AG09319 (cell line): ENCODE measurements at regions not wholly inside any gene's neighbourhood (a gene's known extent, or its start where the extent isn't known, plus 50 kb on each side); places are given as distances from the start of the nearest gene placed in this dataset.

Source experiments
- DNase-seq: peaks from one replicate; pipeline ENCODE4 v3.0.0-alpha.2; 2010; ENCODE audit warnings: low read depth; ENCODE audit errors: extremely low read depth
- CTCF ChIP-seq: IDR thresholded peaks from 2 replicates; pipeline ENCODE4 v1.5.1; 2011; ENCODE audit warnings: low read depth, mild to moderate bottlenecking, inconsistent platforms, low read length, moderate library complexity

DNA sequence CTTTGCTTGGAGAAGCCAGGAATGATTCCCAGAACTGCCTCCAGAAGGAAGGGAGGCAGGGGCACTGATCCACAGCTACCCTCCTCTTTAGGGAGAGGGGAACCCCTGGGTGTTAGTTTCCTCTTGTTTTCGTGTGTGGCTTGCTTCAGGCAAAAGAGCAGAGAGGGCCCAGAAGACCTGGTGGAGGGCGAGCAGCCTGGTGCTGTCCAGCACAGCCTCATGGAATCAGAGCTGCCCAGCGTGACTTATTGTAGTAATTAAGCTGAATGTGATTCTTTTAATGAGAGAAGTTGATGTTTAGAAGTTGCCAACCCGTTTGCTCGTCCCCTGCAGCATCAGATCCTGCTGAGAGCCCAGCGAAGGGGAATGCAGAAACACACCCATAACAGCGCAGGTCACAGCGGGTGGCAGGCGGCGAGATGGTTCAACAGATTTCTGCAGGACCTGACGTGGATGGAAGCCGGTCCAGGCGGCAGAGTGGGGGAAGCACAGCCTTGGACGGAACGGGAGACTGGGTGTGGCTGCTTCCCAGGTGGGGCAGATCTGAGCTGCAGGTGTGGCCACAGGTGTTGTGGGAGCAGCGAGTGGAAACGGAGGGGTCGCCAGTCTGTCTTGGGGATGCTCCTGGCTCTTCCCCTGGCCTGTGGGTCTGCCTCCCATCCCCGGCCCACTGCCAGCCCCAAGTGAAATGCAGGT is 53.7 kb upstream of the SHH start:
- DNase-seq = no peak
- TF ChIP-seq CTCF = no peak

DNA sequence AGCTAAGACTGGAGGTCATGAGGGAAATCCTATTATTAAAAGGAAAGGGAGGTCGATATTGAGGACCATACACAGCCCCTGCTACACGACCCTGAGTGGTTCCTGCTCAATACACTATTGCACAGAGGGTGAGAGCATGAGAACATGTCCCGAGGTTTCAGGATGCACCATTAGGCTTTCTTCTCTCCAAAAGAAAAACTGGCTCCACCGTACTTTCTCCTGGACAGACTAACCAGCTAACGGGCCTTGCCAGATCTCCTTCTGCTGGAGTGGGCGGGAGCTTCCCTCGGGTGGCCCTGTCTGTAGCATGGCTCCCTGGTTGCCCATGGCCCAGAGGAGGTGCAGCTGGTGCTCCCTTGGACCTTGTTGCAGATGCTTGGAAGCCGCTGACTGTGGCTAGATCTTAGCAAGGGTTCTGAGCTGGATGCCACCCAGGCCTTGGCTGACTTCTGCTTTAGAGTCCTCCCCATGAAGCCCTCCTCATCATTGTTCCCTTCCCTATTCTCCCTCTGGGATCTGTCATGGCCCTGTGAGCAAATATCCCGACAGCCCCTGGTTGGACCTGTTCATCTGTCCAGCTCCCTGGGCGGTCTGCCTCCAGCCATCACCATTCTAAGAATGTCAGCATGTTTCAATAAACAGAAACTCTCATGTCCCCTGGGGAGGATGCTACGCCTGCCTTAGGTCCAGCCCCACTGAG is 52.9 kb upstream of the SHH start:
- DNase-seq = no peak
- TF ChIP-seq CTCF = no peak

DNA sequence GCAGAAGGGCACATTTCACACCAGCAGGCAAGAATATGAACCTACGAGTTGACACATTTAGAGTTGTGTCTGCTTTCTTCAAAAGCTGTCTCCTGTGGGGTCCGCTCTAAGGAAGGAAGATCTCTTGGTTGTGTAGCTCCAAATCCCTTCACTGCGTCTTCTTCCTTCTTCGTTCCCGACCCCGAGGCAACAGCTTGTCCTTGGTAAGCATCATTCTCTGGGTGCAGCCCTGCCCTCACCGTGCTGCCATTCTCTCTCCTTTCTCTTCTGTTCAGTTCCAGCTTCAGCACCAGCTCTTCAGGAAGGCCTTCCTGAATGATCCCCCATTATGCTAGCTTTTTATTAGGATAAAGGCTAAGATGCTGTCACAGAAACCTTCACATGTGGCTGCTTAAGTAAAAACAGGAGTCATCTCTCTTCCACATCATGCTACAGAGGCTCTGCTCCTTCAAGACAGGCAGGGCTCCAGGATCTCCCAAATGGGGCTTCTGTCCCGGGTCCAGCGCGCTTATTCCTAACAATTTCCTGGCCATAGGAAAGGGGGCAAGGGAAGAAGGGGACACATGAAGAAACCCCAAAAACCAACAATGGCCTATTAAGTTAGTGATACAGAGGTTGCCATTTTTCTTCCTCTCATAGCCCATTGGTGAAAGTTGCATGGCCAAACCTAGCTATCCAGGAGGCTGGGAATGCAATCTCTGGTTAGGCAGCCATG is 52.2 kb upstream of the SHH start:
- no peak for TF ChIP-seq CTCF
- no peak for DNase-seq

DNA sequence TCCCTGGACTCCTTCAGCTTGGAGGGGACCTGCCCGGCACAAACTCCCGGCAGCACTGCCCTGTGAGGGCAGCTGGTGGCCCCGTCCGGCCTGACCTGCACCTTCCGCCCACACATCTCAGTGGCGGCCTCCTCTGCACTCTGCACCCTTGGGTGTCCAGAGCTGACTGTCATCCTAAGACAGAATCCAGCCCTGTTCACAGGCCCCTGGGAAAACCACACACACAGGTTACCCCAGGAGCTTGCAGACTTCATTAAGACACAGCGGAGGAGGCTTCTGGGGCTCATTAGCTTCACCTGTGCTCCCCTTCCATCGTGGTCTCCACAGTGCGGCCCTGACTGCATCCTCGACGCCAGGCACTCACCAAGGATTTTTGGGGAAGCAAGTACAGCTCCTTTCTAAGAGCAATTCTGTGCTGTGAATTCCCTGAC is 51.5 kb upstream of the SHH start:
- TF ChIP-seq CTCF = no peak
- no peak for DNase-seq

- no peak for DNase-seq
- TF ChIP-seq CTCF = no peak
These were observed 50.0 kb upstream of the SHH start for GRCh38 chr7:155862123-155862892.
